Activated naive CD4-positive, alpha-beta T cell (primary cell): ENCODE measurements at regions not wholly inside any gene's neighbourhood (a gene's known extent, or its start where the extent isn't known, plus 50 kb on each side); places are given as distances from the start of the nearest gene placed in this dataset.
A peak's percentile ranks its signal among the peaks of the same experiment; 100 is the strongest.

ENCODE experiments used
- DNase-seq, 4 experiments: peaks; one replicate each; lab custom pipeline; 2025; lab: John Stamatoyannopoulos, UW

DNA sequence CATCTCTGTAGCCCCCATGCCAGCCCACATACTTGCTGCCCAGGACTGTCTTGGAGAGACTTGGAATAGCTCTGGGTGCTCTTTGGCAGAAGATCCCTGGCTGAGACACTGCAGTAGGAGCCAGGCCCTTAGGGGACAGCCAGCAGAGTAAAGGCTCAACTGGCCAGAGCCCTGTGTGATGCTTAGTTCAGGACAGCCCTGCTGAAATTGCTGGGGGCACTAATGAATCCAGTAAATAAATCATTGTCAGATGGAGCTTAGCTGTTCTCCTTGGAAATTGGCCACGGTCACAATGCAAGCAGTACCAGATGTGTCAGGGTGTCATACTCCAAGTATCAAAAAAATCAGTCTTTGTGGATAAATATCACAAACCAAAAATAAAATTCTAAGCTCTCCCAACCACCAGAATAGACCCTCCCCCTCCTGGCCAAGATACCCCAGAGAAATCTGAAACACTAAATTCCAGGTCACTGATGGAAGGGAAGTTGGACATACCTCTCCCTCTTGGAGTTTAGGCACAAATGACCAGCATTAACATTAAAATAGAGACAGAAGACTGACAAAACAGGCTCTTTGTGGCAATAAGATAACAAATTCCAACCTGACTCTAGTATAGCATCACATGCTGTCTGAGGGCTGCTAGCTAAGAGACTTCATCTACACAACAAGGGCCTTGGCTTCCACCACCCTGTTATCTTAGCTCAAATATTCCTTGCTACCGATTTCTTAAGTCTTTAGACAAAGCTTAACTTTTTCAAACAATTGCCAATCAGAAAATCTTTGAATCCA is 83.2 kb upstream of the DNAH14 start:
- DNase-seq, result no peak

GRCh38 chr1:224850446-224850845 is 79.0 kb upstream of the DNAH14 start:
- no peak for DNase-seq

GRCh38 chr1:224851210-224851847 is 78.1 kb upstream of the DNAH14 start:
- peak in 2 of 4 experiments; percentile 3 to 6 for DNase-seq

- DNase-seq, result no peak
Measured at GRCh38 chr1:224851848-224852261, 77.6 kb upstream of the DNAH14 start.

DNA sequence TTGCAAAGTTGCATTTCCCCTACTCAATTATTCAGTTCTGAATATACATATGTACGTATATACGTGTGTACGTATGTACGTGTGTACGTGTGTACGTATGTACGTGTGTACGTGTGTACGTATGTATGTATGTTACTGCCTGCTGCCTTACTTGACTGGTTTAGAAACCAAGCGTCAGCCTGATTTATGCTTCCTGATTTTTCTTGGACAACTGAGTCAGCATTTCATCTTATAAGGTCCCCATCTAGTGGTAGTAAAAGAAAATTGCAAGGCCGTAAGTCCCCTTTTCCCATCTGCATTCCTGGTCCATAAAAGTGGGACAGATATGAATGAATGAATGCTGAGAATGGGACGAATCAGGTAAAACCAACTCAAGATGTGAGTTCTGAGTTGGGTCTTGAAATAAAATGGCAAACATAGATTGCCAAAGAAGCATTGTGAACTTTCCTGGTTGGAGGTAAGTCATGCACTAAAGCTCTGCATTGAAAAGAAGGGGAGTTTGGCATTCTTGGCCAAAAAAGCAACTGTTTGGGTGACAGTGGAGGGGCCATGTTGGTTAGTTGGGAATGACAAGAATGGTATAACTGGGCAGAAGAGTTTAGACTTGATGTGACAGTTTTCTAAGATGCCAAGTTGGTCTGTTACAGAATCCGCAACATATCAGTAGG is 76.4 kb upstream of the DNAH14 start:
- no peak for DNase-seq

DNA sequence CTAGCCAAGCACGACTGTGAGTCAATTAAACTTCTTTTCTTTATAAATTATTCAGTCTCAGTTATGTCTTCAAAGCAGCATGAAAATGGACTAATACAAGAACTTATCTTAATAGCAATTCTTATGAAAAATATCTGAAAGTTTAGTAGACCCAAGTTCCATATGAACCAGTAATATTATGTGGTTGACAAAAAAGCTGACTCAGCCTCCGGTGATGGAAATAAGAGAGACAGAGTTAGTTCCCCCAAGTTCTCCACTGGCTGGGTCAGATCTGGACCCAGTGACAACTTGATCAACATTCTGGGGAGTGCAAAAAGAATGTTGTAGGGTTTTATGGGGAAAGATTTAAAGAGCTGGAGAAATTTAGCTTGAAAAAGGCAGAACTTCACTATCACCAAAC is 72.5 kb upstream of the DNAH14 start:
- no peak for DNase-seq

- no peak for DNase-seq
Measured at GRCh38 chr1:224859651-224860050, 69.8 kb upstream of the DNAH14 start.

DNA sequence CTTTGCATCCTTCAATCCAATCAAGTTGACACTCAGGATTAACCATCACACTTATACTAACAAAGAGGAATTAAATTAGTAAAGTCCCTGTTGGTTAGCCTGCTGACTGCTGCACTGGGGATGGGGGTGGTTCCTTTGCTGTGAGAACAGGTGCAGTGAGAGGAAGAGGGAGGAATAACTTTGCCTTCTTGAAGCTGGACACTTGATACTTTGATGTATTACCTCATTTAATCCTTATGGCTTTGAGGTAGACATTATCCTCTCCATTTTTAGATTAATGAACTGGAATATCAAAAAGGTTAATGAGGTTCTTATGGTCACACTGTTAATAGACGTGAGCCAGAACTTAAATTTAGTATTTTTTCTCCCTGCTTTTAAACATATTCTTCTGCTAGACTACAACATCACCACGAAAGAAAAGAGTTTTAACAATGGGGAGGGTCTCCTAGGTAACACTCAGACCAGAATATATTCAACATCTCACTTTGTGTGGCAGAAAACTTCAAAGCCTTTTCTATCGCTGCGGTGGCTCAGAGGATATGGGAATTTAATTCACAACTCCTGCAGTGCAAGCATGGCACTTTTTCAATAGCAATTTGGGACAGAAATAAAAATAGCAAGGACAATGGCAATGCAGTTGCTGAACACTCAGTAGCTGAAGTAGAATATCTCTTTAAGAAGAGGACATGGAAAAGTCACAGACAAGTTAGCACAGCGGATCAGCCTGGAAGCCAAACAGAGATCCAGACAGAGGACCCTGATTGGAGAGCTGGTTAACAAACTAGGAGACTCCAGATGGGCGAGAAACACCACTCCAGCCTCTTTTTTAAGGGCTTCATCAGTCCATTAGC is 68.8 kb upstream of the DNAH14 start:
- no peak for DNase-seq

DNA sequence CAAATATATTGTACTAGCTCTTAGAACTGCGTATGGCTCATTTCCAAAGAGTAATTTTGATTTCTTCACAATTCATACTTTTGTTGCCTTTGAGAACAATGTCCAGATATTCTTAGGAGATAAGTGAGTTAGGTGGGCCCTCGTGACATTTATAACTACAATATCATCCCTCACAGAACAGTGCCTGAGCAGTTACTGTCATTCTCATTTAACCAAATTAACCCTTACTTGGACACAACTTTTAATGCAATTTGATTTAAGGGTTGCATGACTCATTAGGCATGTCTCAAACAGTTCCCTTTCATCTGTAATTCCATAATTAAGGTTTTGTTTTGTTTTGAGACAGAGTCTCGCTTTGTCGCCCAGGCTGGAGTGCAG is 68.1 kb upstream of the DNAH14 start:
- no peak for DNase-seq

- DNase-seq, result no peak
Measured at GRCh38 chr1:224863486-224863885, 66.0 kb upstream of the DNAH14 start.

DNA sequence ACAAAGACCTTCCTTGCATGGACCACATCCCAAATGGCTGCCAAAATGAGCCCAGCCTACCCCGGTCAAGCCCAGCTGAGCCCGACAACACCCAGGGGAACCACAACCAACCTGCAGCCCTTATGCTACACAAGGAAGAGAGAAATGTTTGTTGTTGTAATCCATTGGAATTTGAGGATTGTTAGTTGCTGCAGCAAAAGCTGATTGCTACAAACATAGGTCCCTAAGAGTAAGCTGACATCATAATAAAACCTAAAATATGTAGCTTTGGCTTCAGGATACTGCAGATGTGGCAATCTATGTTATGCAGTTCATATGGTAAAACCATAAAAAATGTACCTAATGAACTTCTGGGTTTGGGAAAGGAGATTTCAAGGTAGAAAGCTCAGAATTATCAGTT is 65.5 kb upstream of the DNAH14 start:
- DNase-seq, result no peak

- no peak for DNase-seq
Measured at GRCh38 chr1:224865510-224865909, 64.0 kb upstream of the DNAH14 start.

DNA sequence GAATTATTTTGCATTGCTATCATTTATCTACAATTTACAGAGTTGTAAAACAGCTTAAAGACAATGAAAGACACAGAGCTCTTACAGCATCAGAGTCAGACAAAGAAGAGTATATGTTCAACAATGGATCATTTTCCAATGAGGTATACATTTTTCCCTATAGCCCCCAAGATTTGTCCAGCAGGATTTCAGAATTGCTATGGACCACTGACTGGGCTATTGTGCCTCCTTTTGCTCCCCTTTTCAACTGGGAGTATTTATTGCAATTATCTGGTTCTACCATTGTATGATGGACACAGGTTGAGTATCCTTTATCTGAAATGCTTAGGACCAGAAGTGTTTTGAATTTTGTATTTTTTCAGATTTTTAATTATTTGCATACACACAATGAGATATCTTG is 62.5 kb upstream of the DNAH14 start:
- DNase-seq, result no peak

DNA sequence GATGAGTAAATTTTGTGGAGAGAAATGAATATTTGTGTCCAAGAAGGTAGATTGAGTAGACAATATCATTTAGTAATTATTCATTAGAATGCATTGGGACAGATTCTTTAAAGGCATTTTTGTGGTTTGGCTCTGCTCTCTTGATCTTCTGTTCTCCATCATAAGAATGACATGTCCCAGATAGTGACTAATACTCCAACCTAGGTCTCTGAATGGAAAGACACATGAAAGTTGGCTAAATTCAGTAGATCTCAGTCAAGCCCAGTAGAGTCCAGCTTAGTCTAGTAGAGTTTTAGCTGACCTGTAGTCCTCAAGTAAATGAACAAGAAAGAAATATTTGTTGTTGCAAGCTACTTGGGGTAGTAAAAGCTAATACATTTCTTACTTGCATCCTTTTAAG is 61.8 kb upstream of the DNAH14 start:
- DNase-seq, result no peak

DNA sequence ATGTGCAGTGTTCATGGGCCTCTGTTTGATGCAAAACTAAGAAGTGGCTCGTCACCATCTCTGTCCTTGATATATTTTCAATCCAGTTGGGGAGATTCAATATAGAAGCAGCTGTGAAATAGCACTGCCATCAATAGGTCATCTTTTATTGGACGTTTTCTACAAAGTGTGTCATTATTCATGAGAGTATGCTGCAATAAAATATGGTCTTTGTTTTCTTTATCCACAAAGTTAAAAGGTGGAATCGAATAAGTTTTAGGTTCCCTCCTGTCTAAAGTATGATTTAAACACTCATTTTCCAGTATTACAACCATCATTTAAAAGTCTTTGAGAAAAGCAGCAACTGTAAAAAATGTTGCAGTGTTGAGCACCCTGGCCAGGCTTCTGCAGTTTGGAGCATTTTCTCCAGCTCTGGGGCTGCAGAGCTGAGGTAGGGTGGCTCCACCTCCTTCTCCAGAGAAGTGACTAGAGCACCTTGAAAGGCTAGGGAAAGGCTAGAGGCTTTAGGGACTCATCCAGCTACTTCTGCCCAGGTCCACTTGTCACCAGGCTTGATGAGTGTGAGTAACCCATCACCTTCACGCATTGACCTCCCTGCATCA is 56.5 kb upstream of the DNAH14 start:
- DNase-seq, result no peak

- no peak for DNase-seq
Measured at GRCh38 chr1:224873434-224874369, 55.8 kb upstream of the DNAH14 start.

- DNase-seq, result no peak
Measured at GRCh38 chr1:224874775-224875174, 54.7 kb upstream of the DNAH14 start.

DNA sequence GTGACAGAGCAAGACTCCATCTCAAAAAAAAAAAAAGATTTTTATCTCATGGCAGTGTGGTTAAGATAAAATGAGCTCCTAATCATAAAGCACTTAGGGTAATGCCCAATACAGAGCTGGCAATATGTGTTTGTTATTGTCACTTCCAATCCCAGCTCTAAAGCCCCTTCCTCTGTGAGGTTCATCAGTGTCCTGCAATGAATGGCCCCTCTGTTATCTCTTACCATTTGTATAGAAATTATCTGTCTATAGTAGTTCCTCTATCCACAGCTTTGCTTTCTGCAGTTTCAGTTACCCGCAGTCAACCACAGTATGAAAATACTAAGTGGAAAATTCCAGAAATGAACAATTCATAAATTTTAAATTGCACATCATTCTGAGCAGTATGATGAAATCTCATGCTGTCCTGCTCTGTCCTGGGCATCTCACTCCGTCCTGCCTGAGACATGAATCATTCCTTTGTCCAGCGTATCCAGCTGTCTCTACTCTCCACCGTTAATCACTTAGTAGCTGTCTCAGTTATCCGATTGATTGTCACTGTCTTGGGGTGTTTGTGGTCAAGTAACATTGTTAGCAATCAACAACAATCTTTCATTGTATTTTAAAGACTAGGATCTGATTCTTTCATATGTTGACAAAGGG is 50.2 kb upstream of the DNAH14 start:
- DNase-seq, result no peak
